GM23338 (cell line): ENCODE measurements at regions not wholly inside any gene's neighbourhood (a gene's known extent, or its start where the extent isn't known, plus 50 kb on each side); places are given as distances from the start of the nearest gene placed in this dataset.

Experiments used
- ATAC-seq: fragments of 200-7000 bp; cut with Tn5 transposase; 3 replicates; pipeline ENCODE4 v1.9.1; 2020
- DNase-seq: peaks from one replicate; pipeline ENCODE4 v3.0.0-alpha.2; 2015; ENCODE audit warnings: low spot score
- H2AFZ ChIP-seq: fragments of 200-600 bp; sonication (generic); 2 replicates; pipeline ENCODE4 v1.8.0; 2016; ENCODE audit warnings: antibody characterized with exemption, mild to moderate bottlenecking, moderate library complexity
- H3F3A ChIP-seq: fragments of 200-600 bp; sonication (generic); replicated peaks from 2 replicates; pipeline ENCODE4 v1.8.0; 2017; ENCODE audit warnings: antibody characterized with exemption, mixed run types, low read depth
- H3K27ac ChIP-seq: fragments of 200-600 bp; sonication (generic); 2 replicates; pipeline ENCODE4 v1.6.1; 2016; ENCODE audit warnings: low read depth
- H3K27me3 ChIP-seq: fragments of 200-600 bp; sonication (generic); 2 replicates; pipeline ENCODE4 v1.8.0; 2016; ENCODE audit warnings: mild to moderate bottlenecking, mixed run types, moderate library complexity; ENCODE audit not compliant: insufficient read depth
- H3K36me3 ChIP-seq: fragments of 200-600 bp; sonication (generic); 2 replicates; pipeline ENCODE4 v1.8.0; 2016; ENCODE audit warnings: mild to moderate bottlenecking; ENCODE audit not compliant: insufficient read depth
- H3K4me1 ChIP-seq: fragments of 200-600 bp; sonication (generic); 2 replicates; pipeline ENCODE4 v1.8.0; 2016; ENCODE audit warnings: mild to moderate bottlenecking, moderate library complexity; ENCODE audit not compliant: insufficient read depth
- H3K4me2 ChIP-seq: fragments of 200-600 bp; sonication (generic); 2 replicates; pipeline ENCODE4 v1.7.1; 2017; ENCODE audit warnings: mixed run types
- H3K4me3 ChIP-seq: fragments of 200-600 bp; sonication (generic); 2 replicates; pipeline ENCODE4 v1.6.1; 2016; ENCODE audit warnings: mixed run types
- H3K79me2 ChIP-seq: fragments of 200-600 bp; sonication (generic); replicated peaks from 2 replicates; pipeline ENCODE4 v1.8.0; 2017; ENCODE audit warnings: mild to moderate bottlenecking; ENCODE audit not compliant: insufficient read depth
- H3K9me2 ChIP-seq: fragments of 200-600 bp; sonication (generic); 2 replicates; pipeline ENCODE4 v1.8.0; 2017; ENCODE audit not compliant: insufficient read depth
- H4K20me1 ChIP-seq: fragments of 200-600 bp; sonication (generic); replicated peaks from 2 replicates; pipeline ENCODE4 v1.8.0; 2017; ENCODE audit warnings: mild to moderate bottlenecking; ENCODE audit not compliant: insufficient read depth
- H3K27ac Mint-ChIP-seq: 2 replicates; pipeline ENCODE4 v1.8.0; 2020; ENCODE audit warnings: inconsistent platforms, mild to moderate bottlenecking, moderate library complexity, mixed read lengths
- H3K27me3 Mint-ChIP-seq: 3 replicates; pipeline ENCODE4 v1.8.0; 2022; ENCODE audit warnings: low read depth, mild to moderate bottlenecking, moderate library complexity, mixed read lengths, inconsistent platforms; ENCODE audit not compliant: insufficient read depth, poor library complexity
- H3K36me3 Mint-ChIP-seq: 3 replicates; pipeline ENCODE4 v1.8.0; 2021; ENCODE audit warnings: low read depth, mild to moderate bottlenecking, inconsistent platforms, moderate library complexity, mixed read lengths
- H3K4me1 Mint-ChIP-seq: 3 replicates; pipeline ENCODE4 v1.8.0; 2020; ENCODE audit warnings: mild to moderate bottlenecking, inconsistent platforms, mixed read lengths
- H3K4me3 Mint-ChIP-seq: 3 replicates; pipeline ENCODE4 v1.8.0; 2021; ENCODE audit warnings: moderate library complexity, mild to moderate bottlenecking, inconsistent platforms, mixed read lengths
- H3K9me3 Mint-ChIP-seq: 3 replicates; pipeline ENCODE4 v1.8.0; 2020; ENCODE audit warnings: moderate library complexity, mild to moderate bottlenecking, inconsistent platforms, mixed read lengths
- CREB1 ChIP-seq: fragments of 250-450 bp; sonication (Bioruptor Pico); IDR thresholded peaks from 2 replicates; pipeline ENCODE4 v1.5.0; 2020; ENCODE audit warnings: low read depth, mild to moderate bottlenecking, moderate library complexity
- ETS1 ChIP-seq: IDR thresholded peaks from 2 replicates; pipeline ENCODE4 v1.6.1; 2016; ENCODE audit warnings: antibody characterized with exemption
- EZH2 ChIP-seq: fragments of 200-600 bp; sonication (generic); IDR thresholded peaks from one replicate; pipeline ENCODE4 v1.8.0; 2017; ENCODE audit warnings: antibody characterized with exemption, mild to moderate bottlenecking, low read depth; ENCODE audit not compliant: unreplicated experiment
- JUNB ChIP-seq: IDR thresholded peaks from one replicate; pipeline ENCODE4 v1.6.1; 2016; ENCODE audit warnings: antibody characterized with exemption; ENCODE audit not compliant: unreplicated experiment
- NANOG ChIP-seq: IDR thresholded peaks from 2 replicates; pipeline ENCODE4 v1.6.1; 2016; ENCODE audit warnings: antibody characterized with exemption, borderline replicate concordance
- POLR2AphosphoS5 ChIP-seq: IDR thresholded peaks from 2 replicates; pipeline ENCODE4 v1.6.1; 2016; ENCODE audit warnings: antibody characterized with exemption, low read depth
- STAT1 ChIP-seq: IDR thresholded peaks from one replicate; pipeline ENCODE4 v1.6.1; 2016; ENCODE audit warnings: antibody characterized with exemption; ENCODE audit not compliant: unreplicated experiment
- ZNF462 ChIP-seq: fragments of 250-450 bp; sonication (Bioruptor Pico); IDR thresholded peaks from 2 replicates; pipeline ENCODE4 v1.5.0; 2020; ENCODE audit warnings: mild to moderate bottlenecking, moderate library complexity
- TF ChIP-seq, protein P1 (sequence below): IDR thresholded peaks from one replicate; pipeline ENCODE4 v1.6.1; 2018; ENCODE audit warnings: antibody characterized with exemption; ENCODE audit not compliant: unreplicated experiment

GRCh38 chr10:128527711-128528110 lies 401.5 kb upstream of the MKI67 start (continued):
- TF ChIP-seq, protein P1, sequence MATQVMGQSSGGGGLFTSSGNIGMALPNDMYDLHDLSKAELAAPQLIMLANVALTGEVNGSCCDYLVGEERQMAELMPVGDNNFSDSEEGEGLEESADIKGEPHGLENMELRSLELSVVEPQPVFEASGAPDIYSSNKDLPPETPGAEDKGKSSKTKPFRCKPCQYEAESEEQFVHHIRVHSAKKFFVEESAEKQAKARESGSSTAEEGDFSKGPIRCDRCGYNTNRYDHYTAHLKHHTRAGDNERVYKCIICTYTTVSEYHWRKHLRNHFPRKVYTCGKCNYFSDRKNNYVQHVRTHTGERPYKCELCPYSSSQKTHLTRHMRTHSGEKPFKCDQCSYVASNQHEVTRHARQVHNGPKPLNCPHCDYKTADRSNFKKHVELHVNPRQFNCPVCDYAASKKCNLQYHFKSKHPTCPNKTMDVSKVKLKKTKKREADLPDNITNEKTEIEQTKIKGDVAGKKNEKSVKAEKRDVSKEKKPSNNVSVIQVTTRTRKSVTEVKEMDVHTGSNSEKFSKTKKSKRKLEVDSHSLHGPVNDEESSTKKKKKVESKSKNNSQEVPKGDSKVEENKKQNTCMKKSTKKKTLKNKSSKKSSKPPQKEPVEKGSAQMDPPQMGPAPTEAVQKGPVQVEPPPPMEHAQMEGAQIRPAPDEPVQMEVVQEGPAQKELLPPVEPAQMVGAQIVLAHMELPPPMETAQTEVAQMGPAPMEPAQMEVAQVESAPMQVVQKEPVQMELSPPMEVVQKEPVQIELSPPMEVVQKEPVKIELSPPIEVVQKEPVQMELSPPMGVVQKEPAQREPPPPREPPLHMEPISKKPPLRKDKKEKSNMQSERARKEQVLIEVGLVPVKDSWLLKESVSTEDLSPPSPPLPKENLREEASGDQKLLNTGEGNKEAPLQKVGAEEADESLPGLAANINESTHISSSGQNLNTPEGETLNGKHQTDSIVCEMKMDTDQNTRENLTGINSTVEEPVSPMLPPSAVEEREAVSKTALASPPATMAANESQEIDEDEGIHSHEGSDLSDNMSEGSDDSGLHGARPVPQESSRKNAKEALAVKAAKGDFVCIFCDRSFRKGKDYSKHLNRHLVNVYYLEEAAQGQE = no peak
- TF ChIP-seq JUNB = no peak

GRCh38 chr10:128528167-128528566 lies 401.9 kb upstream of the MKI67 start:
- Histone ChIP-seq H3K4me3 (no peak overlapping the region), H4K20me1 (no peaks in the 10 kb centered on the region), H3K4me2 (peak overlapping the region; percentile 37), H3K4me1 (peaks cover 30% of the 10 kb centered on the region), H3K27me3 (no peaks in the 10 kb centered on the region), H3K9me2 (peaks cover 7% of the 10 kb centered on the region; the same call in 1 of the 2 replicates), H3K79me2 (no peaks in the 10 kb centered on the region), H2AFZ (peak overlapping the region; percentile 83), H3F3A (no peaks in the 10 kb centered on the region), H3K36me3 (no peaks in the 10 kb centered on the region), H3K27ac (peak overlapping the region; percentile 64)
- Mint-ChIP-seq H3K27ac (no peak overlapping the region; the same call in 1 of the 2 replicates), H3K9me3 (no peaks in the 10 kb centered on the region; the same call in 2 of the 3 replicates), H3K4me1 (peaks cover 39% of the 10 kb centered on the region), H3K4me3 (no peak overlapping the region), H3K36me3 (no peaks in the 10 kb centered on the region; the same call in 2 of the 3 replicates), H3K27me3 (peaks cover 9% of the 10 kb centered on the region)
- DNase-seq = no peak
- no peak for ATAC-seq
- no peak for TF ChIP-seq NANOG
- TF ChIP-seq POLR2AphosphoS5 = no peak
- no peak for TF ChIP-seq STAT1
- TF ChIP-seq ZNF462 = no peak
- no peak for TF ChIP-seq ETS1
- no peak for TF ChIP-seq JUNB
- no peak for TF ChIP-seq EZH2
- TF ChIP-seq, protein P1 = no peak
- TF ChIP-seq CREB1 (CRISPR knock-in tag) = no peak
